Spleen (tissue), 7 donors: ENCODE measurements at regions not wholly inside any gene's neighbourhood (a gene's known extent, or its start where the extent isn't known, plus 50 kb on each side); places are given as distances from the start of the nearest gene placed in this dataset.

ENCODE experiments used
- CTCF ChIP-seq, 11 experiments: fragments of 200-600 bp in 7 of 11; fragments of 450-650 bp in 4 of 11; sonication (generic) in 4 of 11; IDR thresholded peaks in 8 of 11; conservative IDR thresholded peaks in 3 of 11; 1 replicate in 7 of 11; 2 replicates in 4 of 11; pipeline versions ENCODE4 v1.4.0 to v1.8.0; 2016 to 2021; ENCODE audit warnings: antibody characterized with exemption in 11 of 11, inconsistent platforms in 4 of 11, mild to moderate bottlenecking in 1 of 11
- POLR2A ChIP-seq, 3 donors: fragments of 450-650 bp; IDR thresholded peaks; one replicate each; pipeline ENCODE4 v1.5.1; 2017; ENCODE audit warnings: antibody characterized with exemption in 3 of 3, mild to moderate bottlenecking in 1 of 3
- donor health status: DM: no; HTN: no; CAD: no; lungs with moderate emphysema.
- donor health status: DM: no; HTN: no; CAD: no.
- donor health status: DM: no; HTN: no; CAD: no.

GRCh38 chr7:118013252-118014010, 140.2 kb upstream of the CTTNBP2 start:
- TF ChIP-seq CTCF (IDR thresholded peaks at IDR 0.05 in 8 of 11, conservative IDR thresholded peaks at IDR 0.05 in 3 of 11): no peak
- TF ChIP-seq POLR2A (IDR thresholded peaks at IDR 0.05): no peak
